GM12878 (cell line): ENCODE measurements at regions not wholly inside any gene's neighbourhood (a gene's known extent, or its start where the extent isn't known, plus 50 kb on each side); places are given as distances from the start of the nearest gene placed in this dataset.

Source experiments
- ELK1 ChIP-seq: IDR thresholded peaks from 2 replicates; pipeline ENCODE4 v1.6.1; 2012; ENCODE audit warnings: low read depth, low read length, improper control_type of control experiment
- EZH2 ChIP-seq: IDR thresholded peaks from 2 replicates; pipeline ENCODE4 v1.6.1; 2012; ENCODE audit warnings: low read depth, mild to moderate bottlenecking, control low read depth, inconsistent platforms, low read length, borderline replicate concordance; ENCODE audit not compliant: control insufficient read depth
- FOXK2 ChIP-seq: fragments of 450-650 bp; IDR thresholded peaks from 2 replicates; pipeline ENCODE4 v1.6.1; 2017; ENCODE audit warnings: mild to moderate bottlenecking, moderate library complexity
- IRF3 ChIP-seq: fragments of 450-650 bp; IDR thresholded peaks from 2 replicates; pipeline ENCODE4 v1.6.1; 2014; ENCODE audit warnings: mild to moderate bottlenecking
- NBN ChIP-seq: fragments of 450-650 bp; IDR thresholded peaks from 2 replicates; pipeline ENCODE4 v1.6.1; 2016

GRCh38 chr2:167898340-167898739 is 349.1 kb downstream of the STK39 start:
- TF ChIP-seq NBN (no peak), FOXK2 (no peak), EZH2 (no peak), IRF3 (no peak), ELK1 (no peak)
